A549 (cell line): ENCODE measurements at regions not wholly inside any gene's neighbourhood (a gene's known extent, or its start where the extent isn't known, plus 50 kb on each side); places are given as distances from the start of the nearest gene placed in this dataset.

ENCODE experiments used
- EP300 ChIP-seq, 2 experiments: fragments of >200 bp; sonication (Bioruptor Twin); formaldehyde crosslinking; IDR thresholded peaks; 2 replicates in 1 of 2; 3 replicates in 1 of 2; pipeline ENCODE4 v1.6.1; 2016 to 2017
- ESRRA ChIP-seq: fragments of 150-350 bp; IDR thresholded peaks from 2 replicates; pipeline ENCODE4 v1.6.1; 2014; ENCODE audit warnings: mild to moderate bottlenecking, low read length, borderline replicate concordance
- FOSL2 ChIP-seq, 2 experiments: fragments of 450-650 bp in 1 of 2; fragments of >200 bp in 1 of 2; sonication (Bioruptor Twin) in 1 of 2; formaldehyde crosslinking; IDR thresholded peaks; 2 replicates each; pipeline versions ENCODE4 v1.5.0 to v1.6.1; 2016 to 2020; ENCODE audit warnings: mild to moderate bottlenecking in 1 of 2, moderate library complexity in 1 of 2
- MAZ ChIP-seq: fragments of 150-350 bp; IDR thresholded peaks from 2 replicates; pipeline ENCODE4 v1.6.1; 2014; ENCODE audit warnings: antibody characterized with exemption, low read depth, low read length, borderline replicate concordance
- MYC ChIP-seq: IDR thresholded peaks from 2 replicates; pipeline ENCODE4 v1.6.1; 2012; ENCODE audit warnings: mild to moderate bottlenecking, inconsistent platforms, low read length, improper control_type of control experiment, borderline replicate concordance
- POLR2A ChIP-seq: IDR thresholded peaks from 2 replicates; pipeline ENCODE4 v1.6.1; 2012; ENCODE audit warnings: mild to moderate bottlenecking, low read length
- RFX5 ChIP-seq: fragments of 450-650 bp; IDR thresholded peaks from 2 replicates; pipeline ENCODE4 v1.7.1; 2014; ENCODE audit warnings: antibody characterized with exemption, mild to moderate bottlenecking, moderate library complexity
- RNF2 ChIP-seq: fragments of 200-600 bp; sonication (generic); IDR thresholded peaks from 2 replicates; pipeline ENCODE4 v1.6.1; 2016; ENCODE audit warnings: low read depth, mild to moderate bottlenecking, antibody characterized with exemption, moderate library complexity, borderline replicate concordance
- SMC3 ChIP-seq: fragments of >200 bp; sonication (Bioruptor Twin); formaldehyde crosslinking; IDR thresholded peaks from 3 replicates; pipeline ENCODE4 v1.6.1; 2018; ENCODE audit warnings: inconsistent platforms
- TF ChIP-seq, protein P1 (sequence below): fragments of 450-650 bp; IDR thresholded peaks from 2 replicates; pipeline ENCODE4 v1.6.1; 2014; ENCODE audit warnings: antibody characterized with exemption
- TF ChIP-seq, protein P2 (sequence below): fragments of >200 bp; sonication (Bioruptor Twin); formaldehyde crosslinking; IDR thresholded peaks from 3 replicates; pipeline ENCODE4 v1.5.1; 2016
- TF ChIP-seq, protein P3 (sequence below): fragments of 200-600 bp; sonication (generic); IDR thresholded peaks from 2 replicates; pipeline ENCODE4 v1.6.1; 2016; ENCODE audit warnings: antibody characterized with exemption, mild to moderate bottlenecking, moderate library complexity
- TF ChIP-seq, protein P4 (sequence below): fragments of 150-350 bp; IDR thresholded peaks from 2 replicates; pipeline ENCODE4 v1.6.1; 2014; ENCODE audit warnings: low read depth, mild to moderate bottlenecking, low read length
- TF ChIP-seq, protein P5 (sequence below): IDR thresholded peaks from 2 replicates; pipeline ENCODE4 v1.6.1; 2012

DNA sequence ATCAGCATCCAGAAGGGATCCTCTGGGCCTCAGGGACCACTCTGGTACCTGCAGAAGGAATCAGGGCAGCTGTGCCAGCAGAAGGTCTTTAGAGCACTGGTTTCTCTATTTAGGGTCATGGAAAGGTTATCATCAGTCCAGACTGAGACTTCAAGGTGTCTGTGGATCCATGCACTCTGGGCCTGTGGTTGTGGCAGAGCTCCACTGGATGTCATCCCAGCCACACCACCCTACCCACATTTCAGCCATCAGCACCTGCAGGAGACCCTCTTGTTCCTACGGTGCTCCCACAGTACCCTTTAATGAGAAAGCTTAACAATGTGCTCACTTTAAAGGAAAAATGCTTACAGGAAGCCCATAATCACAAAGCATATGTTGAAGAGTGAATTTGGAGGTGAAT lies 603.4 kb upstream of the CCDC54 start:
- TF ChIP-seq, protein P1, sequence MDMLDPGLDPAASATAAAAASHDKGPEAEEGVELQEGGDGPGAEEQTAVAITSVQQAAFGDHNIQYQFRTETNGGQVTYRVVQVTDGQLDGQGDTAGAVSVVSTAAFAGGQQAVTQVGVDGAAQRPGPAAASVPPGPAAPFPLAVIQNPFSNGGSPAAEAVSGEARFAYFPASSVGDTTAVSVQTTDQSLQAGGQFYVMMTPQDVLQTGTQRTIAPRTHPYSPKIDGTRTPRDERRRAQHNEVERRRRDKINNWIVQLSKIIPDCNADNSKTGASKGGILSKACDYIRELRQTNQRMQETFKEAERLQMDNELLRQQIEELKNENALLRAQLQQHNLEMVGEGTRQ, result no peak
- TF ChIP-seq, protein P2, sequence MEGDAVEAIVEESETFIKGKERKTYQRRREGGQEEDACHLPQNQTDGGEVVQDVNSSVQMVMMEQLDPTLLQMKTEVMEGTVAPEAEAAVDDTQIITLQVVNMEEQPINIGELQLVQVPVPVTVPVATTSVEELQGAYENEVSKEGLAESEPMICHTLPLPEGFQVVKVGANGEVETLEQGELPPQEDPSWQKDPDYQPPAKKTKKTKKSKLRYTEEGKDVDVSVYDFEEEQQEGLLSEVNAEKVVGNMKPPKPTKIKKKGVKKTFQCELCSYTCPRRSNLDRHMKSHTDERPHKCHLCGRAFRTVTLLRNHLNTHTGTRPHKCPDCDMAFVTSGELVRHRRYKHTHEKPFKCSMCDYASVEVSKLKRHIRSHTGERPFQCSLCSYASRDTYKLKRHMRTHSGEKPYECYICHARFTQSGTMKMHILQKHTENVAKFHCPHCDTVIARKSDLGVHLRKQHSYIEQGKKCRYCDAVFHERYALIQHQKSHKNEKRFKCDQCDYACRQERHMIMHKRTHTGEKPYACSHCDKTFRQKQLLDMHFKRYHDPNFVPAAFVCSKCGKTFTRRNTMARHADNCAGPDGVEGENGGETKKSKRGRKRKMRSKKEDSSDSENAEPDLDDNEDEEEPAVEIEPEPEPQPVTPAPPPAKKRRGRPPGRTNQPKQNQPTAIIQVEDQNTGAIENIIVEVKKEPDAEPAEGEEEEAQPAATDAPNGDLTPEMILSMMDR, result no peak
- no peak for TF ChIP-seq POLR2A
- TF ChIP-seq MYC, result no peak
- TF ChIP-seq, protein P3, sequence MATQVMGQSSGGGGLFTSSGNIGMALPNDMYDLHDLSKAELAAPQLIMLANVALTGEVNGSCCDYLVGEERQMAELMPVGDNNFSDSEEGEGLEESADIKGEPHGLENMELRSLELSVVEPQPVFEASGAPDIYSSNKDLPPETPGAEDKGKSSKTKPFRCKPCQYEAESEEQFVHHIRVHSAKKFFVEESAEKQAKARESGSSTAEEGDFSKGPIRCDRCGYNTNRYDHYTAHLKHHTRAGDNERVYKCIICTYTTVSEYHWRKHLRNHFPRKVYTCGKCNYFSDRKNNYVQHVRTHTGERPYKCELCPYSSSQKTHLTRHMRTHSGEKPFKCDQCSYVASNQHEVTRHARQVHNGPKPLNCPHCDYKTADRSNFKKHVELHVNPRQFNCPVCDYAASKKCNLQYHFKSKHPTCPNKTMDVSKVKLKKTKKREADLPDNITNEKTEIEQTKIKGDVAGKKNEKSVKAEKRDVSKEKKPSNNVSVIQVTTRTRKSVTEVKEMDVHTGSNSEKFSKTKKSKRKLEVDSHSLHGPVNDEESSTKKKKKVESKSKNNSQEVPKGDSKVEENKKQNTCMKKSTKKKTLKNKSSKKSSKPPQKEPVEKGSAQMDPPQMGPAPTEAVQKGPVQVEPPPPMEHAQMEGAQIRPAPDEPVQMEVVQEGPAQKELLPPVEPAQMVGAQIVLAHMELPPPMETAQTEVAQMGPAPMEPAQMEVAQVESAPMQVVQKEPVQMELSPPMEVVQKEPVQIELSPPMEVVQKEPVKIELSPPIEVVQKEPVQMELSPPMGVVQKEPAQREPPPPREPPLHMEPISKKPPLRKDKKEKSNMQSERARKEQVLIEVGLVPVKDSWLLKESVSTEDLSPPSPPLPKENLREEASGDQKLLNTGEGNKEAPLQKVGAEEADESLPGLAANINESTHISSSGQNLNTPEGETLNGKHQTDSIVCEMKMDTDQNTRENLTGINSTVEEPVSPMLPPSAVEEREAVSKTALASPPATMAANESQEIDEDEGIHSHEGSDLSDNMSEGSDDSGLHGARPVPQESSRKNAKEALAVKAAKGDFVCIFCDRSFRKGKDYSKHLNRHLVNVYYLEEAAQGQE, result no peak
- no peak for TF ChIP-seq RNF2
- TF ChIP-seq RFX5, result no peak
- TF ChIP-seq EP300 (IDR thresholded peaks at IDR 0.05), result no peak
- TF ChIP-seq, protein P4, sequence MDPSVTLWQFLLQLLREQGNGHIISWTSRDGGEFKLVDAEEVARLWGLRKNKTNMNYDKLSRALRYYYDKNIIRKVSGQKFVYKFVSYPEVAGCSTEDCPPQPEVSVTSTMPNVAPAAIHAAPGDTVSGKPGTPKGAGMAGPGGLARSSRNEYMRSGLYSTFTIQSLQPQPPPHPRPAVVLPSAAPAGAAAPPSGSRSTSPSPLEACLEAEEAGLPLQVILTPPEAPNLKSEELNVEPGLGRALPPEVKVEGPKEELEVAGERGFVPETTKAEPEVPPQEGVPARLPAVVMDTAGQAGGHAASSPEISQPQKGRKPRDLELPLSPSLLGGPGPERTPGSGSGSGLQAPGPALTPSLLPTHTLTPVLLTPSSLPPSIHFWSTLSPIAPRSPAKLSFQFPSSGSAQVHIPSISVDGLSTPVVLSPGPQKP, result no peak
- TF ChIP-seq FOSL2 (IDR thresholded peaks at IDR 0.05), result no peak
- no peak for TF ChIP-seq FOSL2 (CRISPR knock-in tag; IDR thresholded peaks at IDR 0.05)
- TF ChIP-seq MAZ, result no peak
- no peak for TF ChIP-seq SMC3
- no peak for TF ChIP-seq ESRRA
- TF ChIP-seq, protein P5, sequence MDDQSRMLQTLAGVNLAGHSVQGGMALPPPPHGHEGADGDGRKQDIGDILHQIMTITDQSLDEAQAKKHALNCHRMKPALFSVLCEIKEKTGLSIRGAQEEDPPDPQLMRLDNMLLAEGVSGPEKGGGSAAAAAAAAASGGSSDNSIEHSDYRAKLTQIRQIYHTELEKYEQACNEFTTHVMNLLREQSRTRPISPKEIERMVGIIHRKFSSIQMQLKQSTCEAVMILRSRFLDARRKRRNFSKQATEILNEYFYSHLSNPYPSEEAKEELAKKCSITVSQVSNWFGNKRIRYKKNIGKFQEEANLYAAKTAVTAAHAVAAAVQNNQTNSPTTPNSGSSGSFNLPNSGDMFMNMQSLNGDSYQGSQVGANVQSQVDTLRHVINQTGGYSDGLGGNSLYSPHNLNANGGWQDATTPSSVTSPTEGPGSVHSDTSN, result no peak
